NCI-H2196 (cell line): ENCODE measurements at regions not wholly inside any gene's neighbourhood (a gene's known extent, or its start where the extent isn't known, plus 50 kb on each side); places are given as distances from the start of the nearest gene placed in this dataset.

Source experiments
- DNase-seq: peaks from one replicate; lab custom pipeline; 2025; ENCODE audit not compliant: unreplicated experiment; lab: John Stamatoyannopoulos, UW

DNA sequence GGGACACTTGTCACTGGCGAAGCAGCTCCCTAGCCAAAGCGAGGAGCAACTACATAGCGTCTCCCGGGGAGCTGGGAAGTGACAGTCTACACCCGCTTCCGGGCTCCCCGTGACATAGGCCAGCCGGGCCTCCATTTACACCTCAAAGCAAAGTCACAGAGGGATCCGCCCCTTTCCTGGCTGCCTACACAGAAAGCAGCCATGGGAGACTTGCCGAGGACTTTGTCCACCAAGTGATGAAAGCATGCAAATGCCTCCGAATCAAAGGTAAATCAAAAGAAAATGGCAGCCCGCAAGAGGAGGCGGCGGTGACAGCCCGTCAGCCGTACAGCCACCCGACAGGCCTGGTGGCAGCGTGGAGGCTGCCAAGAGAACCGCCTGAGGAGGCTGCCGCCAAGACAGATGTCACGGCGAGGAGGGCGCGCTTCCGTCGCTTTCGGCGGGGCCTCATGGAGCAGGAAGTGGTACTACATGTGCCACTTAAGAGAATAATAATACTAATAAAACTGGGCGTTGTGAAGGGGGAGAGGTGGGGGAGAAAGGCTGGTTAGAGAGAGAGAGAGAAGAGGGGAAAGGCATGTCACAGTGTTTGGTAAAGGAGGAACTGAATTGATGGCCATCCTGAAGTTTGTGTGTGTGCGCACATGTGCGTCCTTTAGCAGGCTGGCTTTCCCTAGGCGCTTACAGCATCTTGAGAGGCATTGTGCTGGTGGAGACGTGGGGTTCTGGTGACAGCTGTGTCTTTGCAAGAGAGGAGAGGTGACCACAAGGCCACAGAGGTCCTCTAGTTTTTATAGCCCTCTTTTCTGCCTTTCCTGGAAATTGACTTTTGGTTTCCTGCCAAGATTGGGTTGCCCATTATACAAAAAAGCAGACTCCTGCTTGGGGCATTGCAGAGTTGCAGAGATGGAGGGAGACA is 661.7 kb downstream of the VRK1 start:
- DNase-seq: no peak

GRCh38 chr14:97462081-97462480 is 664.9 kb downstream of the VRK1 start:
- no peak for DNase-seq

GRCh38 chr14:97468220-97468619 is 671.0 kb downstream of the VRK1 start:
- DNase-seq: no peak

- no peak for DNase-seq
Measured at GRCh38 chr14:97477353-97477752, 680.2 kb downstream of the VRK1 start.

- no peak for DNase-seq
Measured at GRCh38 chr14:97485201-97485600, 688.0 kb downstream of the VRK1 start.

GRCh38 chr14:97486601-97487120 is 689.5 kb downstream of the VRK1 start:
- no peak for DNase-seq

- no peak for DNase-seq
Measured at GRCh38 chr14:97489750-97490149, 692.6 kb downstream of the VRK1 start.

GRCh38 chr14:97490521-97491070 is 693.4 kb downstream of the VRK1 start:
- DNase-seq: no peak

- no peak for DNase-seq
Measured at GRCh38 chr14:97491697-97492096, 694.5 kb downstream of the VRK1 start.

- no peak for DNase-seq
Measured at GRCh38 chr14:97499790-97500481, 702.8 kb downstream of the VRK1 start.

DNA sequence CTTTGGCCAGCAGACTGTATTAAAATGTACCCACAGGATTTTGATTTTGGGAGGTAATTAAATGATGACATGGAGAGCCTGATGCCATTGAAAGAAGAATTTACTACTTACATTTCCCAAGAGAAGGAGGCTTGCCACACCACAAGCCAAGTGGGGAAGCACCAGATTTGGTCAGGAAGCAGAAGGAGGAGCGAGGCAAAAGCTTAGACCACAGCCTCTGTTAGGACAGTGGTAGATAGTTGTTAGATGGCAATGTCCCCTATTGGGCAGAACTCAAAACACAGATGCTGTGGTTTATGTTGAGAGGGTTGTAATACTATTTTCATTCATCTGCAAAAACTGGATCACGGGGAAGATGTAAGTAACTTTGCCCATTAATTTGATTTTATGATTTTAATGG is 709.4 kb downstream of the VRK1 start:
- DNase-seq: no peak

DNA sequence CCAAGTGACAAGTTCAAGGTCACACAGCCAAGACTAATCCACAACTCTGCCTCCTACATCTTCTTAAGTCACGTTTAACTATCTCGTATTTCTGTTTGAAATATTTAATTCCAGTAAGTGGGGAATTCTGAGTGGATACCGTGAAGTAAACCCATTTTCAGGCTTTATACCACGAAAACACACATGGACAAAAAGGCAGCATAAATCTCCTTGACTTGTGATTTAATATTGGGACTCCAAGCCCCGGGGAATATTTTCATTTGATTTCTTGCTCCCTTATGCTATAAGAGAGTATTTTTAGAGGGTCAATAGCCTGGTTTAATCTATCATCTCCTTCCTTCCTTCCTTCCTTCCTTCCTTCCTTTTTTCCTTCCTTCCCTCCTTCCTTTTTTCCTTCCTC is 716.7 kb downstream of the VRK1 start:
- DNase-seq: no peak

GRCh38 chr14:97517566-97518234 is 720.5 kb downstream of the VRK1 start:
- no peak for DNase-seq

DNA sequence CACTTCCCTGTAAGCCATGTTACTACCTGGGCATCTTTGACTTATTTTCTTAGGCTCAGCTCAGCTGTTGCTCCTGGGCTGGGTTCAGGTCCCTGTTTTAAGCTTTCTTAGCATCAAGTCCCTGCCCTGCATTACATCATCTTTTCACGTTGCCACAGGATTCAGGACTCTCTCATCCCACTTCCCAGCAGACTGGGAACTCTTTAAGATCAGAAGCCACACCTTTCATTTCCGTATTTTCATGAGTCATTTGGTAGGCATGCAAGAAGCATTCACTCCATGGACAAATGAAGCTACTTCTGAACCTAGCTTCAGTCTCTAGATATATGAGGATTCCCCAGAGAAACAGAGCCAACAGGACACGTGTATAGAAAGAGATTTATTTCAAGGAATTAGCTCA is 726.8 kb downstream of the VRK1 start:
- DNase-seq: no peak

DNA sequence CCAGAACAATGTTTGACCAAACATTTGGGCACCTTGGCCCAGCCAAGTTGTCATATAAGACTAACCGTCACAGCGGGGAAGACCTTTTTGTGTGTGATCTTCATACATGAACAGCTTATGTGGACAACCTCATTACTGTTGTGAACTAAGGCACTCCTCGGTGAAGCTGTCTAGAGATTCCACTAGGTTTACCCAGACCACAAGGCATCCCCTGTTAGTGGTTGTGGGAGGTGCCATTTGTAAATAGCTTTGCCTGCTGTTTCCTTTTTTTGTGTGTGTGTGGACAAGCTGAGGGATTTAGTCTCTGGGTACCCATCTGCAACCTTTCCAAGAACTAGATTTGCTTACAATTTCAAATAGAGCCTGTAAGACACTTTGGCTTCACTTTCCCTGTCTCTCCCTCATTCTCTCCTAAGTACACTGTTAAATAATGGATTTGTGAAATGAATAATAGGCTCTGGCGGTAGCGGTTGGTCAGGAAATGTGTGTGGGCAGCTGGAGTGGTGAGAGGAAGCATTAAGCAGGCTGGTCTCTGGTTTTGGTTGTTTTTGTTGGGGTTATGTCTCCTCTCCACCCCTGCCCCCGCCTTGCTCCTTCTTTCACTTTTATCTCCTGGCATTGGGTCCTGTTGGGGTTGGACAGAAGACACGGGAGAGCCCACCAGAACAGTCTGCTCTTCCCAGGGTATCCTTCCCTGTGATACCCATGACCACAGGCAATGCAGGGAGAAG is 727.6 kb downstream of the VRK1 start:
- no peak for DNase-seq

- DNase-seq: no peak
Measured at GRCh38 chr14:97527993-97528392, 730.8 kb downstream of the VRK1 start.

- DNase-seq: no peak
Measured at GRCh38 chr14:97532052-97532451, 734.9 kb downstream of the VRK1 start.

- no peak for DNase-seq
Measured at GRCh38 chr14:97536421-97536820, 739.2 kb downstream of the VRK1 start.

DNA sequence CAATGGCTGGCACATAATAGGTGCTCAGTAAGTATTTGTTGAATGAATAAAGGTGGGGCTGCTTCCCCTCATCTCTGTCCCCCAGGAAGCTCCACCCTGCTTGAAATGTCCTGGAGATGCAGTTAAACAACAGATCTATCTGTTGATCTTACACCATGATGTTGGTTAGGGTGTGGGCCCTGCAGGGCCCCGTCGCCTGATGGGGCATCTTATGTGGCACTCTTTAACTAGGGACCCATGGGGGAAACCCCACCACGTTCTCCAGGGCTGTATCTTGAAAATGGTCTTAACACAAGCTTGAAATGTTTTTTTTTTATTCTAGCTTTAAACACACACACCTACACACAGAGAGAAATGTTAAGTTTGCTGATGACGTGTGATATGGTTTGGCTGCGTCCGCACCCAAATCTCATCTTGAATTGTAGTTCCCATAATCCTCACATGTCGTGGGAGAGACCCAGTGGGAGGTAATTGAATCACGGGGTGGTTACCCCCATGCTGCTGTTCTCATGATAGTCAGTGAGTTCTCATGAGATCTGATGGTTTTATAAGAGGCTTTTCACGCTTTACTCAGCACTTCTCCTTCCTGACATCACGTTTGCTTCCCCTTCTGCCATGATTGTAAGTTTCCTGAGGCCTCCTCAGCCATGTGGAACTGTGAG is 741.7 kb downstream of the VRK1 start:
- DNase-seq: no peak

DNA sequence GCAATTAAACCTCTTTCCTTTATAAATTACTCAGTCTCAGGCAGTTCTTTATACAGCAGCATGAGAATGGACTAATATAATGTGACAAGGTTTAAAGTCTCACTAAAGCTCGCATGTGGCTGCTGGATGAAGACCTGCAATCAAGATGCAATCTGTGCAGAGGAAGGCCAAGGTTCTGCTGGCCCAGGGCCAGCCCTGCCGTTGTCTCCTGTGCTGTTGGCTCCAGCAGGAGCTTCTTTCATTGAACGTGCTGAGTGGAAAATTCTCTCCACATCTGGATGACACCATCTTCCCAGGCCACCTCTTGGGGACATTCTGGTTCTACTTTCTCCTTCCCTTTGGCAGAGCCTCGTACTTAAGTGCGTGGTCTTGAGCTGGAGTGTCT is 742.2 kb downstream of the VRK1 start:
- no peak for DNase-seq
